ENCODE measurements at regions not wholly inside any gene's neighbourhood (a gene's known extent, or its start where the extent isn't known, plus 50 kb on each side); places are given as distances from the start of the nearest gene placed in this dataset.

- Histone ChIP-seq H3K4me1 (ENCODE audit: insufficient read depth) (no peaks in the 10 kb centered on the region), H3K4me3 (no peak overlapping the region), H3K9me3 (no peaks in the 10 kb centered on the region), H3K27ac (no peak overlapping the region), H3K36me3 (no peaks in the 10 kb centered on the region), H3K27me3 (no peaks in the 10 kb centered on the region)
- 17 to 50% (median 25%) methylated on average over 2 of the region's 2 CpGs for WGBS, 3 donors
- no peak for DNase-seq
- TF ChIP-seq, protein P1, sequence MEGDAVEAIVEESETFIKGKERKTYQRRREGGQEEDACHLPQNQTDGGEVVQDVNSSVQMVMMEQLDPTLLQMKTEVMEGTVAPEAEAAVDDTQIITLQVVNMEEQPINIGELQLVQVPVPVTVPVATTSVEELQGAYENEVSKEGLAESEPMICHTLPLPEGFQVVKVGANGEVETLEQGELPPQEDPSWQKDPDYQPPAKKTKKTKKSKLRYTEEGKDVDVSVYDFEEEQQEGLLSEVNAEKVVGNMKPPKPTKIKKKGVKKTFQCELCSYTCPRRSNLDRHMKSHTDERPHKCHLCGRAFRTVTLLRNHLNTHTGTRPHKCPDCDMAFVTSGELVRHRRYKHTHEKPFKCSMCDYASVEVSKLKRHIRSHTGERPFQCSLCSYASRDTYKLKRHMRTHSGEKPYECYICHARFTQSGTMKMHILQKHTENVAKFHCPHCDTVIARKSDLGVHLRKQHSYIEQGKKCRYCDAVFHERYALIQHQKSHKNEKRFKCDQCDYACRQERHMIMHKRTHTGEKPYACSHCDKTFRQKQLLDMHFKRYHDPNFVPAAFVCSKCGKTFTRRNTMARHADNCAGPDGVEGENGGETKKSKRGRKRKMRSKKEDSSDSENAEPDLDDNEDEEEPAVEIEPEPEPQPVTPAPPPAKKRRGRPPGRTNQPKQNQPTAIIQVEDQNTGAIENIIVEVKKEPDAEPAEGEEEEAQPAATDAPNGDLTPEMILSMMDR (IDR thresholded peaks at IDR 0.05), result no peak
- TF ChIP-seq POLR2A (IDR thresholded peaks at IDR 0.05) (no peak), EP300 (IDR thresholded peaks at IDR 0.05) (no peak)
- intact Hi-C loops (cut with DNase I), result no loop called here
These were observed 488.0 kb upstream of the SUCLG2 start for GRCh38 chr3:68142441-68142840.

DNA sequence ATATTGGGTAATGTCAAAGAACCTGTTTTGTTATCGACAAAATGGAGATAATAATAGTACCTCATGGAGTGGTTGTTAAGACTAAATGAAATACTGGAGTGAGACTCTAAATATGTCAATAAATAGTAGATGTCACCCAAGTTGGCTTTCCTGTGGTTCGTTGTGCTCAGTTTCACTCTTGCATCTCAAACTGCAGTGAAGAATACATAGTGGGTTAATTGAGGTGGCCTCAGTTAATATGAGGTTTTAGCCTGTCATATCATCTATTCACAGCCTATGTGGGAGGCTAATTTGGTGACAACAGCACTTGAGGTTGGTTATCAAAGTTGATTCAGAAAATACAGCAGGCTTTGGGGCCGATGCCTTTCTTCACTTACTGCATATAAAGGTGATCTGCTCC is 485.5 kb upstream of the SUCLG2 start:
- intact Hi-C loops (cut with DNase I), result loop anchor here in 1 of 4 donors (5.0 kb wide), 1 partner anchor 1263 kb away; no protein-coding TSS in a partner anchor
- H3K4me1 ChIP-seq (ENCODE audit: insufficient read depth), result no peaks in the 10 kb centered on the region
- TF ChIP-seq, protein P1 (IDR thresholded peaks at IDR 0.05), result no peak
- TF ChIP-seq EP300 (IDR thresholded peaks at IDR 0.05), result no peak
- TF ChIP-seq POLR2A (IDR thresholded peaks at IDR 0.05), result no peak
- 83 to 87% (median 85%) methylated on average over 3 of the region's 3 CpGs for WGBS, 3 donors
- no peak overlapping the region for H3K27ac ChIP-seq
- H3K4me3 ChIP-seq, result no peak overlapping the region
- no peaks in the 10 kb centered on the region for H3K27me3 ChIP-seq
- H3K9me3 ChIP-seq, result no peaks in the 10 kb centered on the region
- no peaks in the 10 kb centered on the region for H3K36me3 ChIP-seq
- no peak for DNase-seq

DNA sequence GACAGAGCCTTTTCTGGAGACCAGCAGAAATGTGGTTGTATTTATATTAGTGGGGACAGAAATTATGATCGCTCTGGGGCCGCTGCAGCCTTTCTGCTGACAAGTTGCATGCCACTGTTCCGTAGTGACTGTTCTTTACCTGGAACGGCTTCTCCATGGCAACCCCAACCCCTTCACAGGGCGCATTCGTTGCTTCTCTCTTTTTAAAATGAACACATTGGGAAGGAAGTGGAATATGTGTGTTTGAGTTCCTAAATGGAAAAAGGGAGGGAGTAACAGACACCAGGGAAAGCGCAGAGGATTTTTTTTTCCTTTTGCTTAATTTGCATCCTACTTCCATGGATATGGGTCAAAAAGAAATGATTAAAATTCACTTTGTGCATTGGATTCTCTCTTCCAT is 482.0 kb upstream of the SUCLG2 start:
- H3K4me3 ChIP-seq, result no peak overlapping the region
- TF ChIP-seq POLR2A (IDR thresholded peaks at IDR 0.05) (no peak), EP300 (IDR thresholded peaks at IDR 0.05) (no peak)
- TF ChIP-seq, protein P1 (IDR thresholded peaks at IDR 0.05), result no peak
- DNase-seq, result no peak
- no peaks in the 10 kb centered on the region for H3K27me3 ChIP-seq
- H3K27ac ChIP-seq, result no peak overlapping the region
- H3K4me1 ChIP-seq (ENCODE audit: insufficient read depth), result no peaks in the 10 kb centered on the region
- H3K9me3 ChIP-seq, result no peaks in the 10 kb centered on the region
- no peaks in the 10 kb centered on the region for H3K36me3 ChIP-seq
- 55 to 78% (median 66%) methylated on average over 7 of the region's 7 CpGs for WGBS, 3 donors
- intact Hi-C loops (cut with DNase I), result loop anchor here in 1 of 4 donors (5.0 kb wide), 1 partner anchor 1259 kb away; no protein-coding TSS in a partner anchor

DNA sequence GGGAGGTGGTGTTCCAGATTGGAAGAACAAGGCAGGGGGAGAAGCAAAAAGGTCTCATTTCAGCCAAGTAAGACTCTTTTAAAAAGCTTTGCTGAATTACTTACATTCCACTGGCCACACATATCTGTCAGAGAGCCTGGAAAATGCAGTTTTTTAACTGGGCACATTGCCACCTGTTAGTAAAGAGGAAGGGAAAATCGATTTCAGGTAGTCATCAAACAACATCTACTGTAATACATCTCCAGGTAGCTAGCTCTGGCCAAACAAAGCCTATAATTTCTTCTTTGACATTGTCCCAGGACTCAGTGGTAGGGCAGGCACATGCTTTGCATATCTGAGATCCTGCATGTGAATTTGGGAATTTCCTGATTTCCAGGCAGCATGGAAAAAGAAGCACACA is 480.7 kb upstream of the SUCLG2 start:
- intact Hi-C loops (cut with DNase I), result loop anchor here in 1 of 4 donors (5.0 kb wide), 1 partner anchor 1258 kb away; no protein-coding TSS in a partner anchor
- H3K4me3 ChIP-seq, result no peak overlapping the region
- H3K27me3 ChIP-seq, result no peaks in the 10 kb centered on the region
- no peaks in the 10 kb centered on the region for H3K36me3 ChIP-seq
- H3K27ac ChIP-seq, result no peak overlapping the region
- no peaks in the 10 kb centered on the region for H3K4me1 ChIP-seq (ENCODE audit: insufficient read depth)
- 9 to 30% (median 12%) methylated on average over 1 of the region's 1 CpG for WGBS, 3 donors
- TF ChIP-seq EP300 (IDR thresholded peaks at IDR 0.05) (no peak), POLR2A (IDR thresholded peaks at IDR 0.05) (no peak)
- TF ChIP-seq, protein P1 (IDR thresholded peaks at IDR 0.05), result no peak
- no peak for DNase-seq
- H3K9me3 ChIP-seq, result no peaks in the 10 kb centered on the region

Measured in ovary (tissue), 7 donors.